Liver (tissue), 8 donors: ENCODE measurements at regions not wholly inside any gene's neighbourhood (a gene's known extent, or its start where the extent isn't known, plus 50 kb on each side); places are given as distances from the start of the nearest gene placed in this dataset.
"Not testable (repeated sequence)": the region's sequence is repeated elsewhere in the genome, so short reads cannot be mapped to it uniquely, and the experiment has no call there.

Source experiments
- DNase-seq: peaks from one replicate; pipeline ENCODE4 v3.0.0-alpha.2; 2017; ENCODE audit warnings: low spot score
- H3K27ac ChIP-seq, 2 donors: one replicate each; pipeline ENCODE4 v1.7.0; 2013; ENCODE audit warnings: inconsistent platforms in 2 of 2, low read length in 2 of 2, control low read depth in 1 of 2, low read depth in 1 of 2, mild to moderate bottlenecking in 1 of 2
- H3K27me3 ChIP-seq, 4 donors: one replicate each; pipeline versions ENCODE4 v1.6.1 to v1.7.0; 2013; ENCODE audit warnings: low read length in 3 of 4, inconsistent platforms in 1 of 4, mild to moderate bottlenecking in 1 of 4, moderate library complexity in 1 of 4; ENCODE audit not compliant: control insufficient read depth in 4 of 4, insufficient read depth in 4 of 4
- H3K36me3 ChIP-seq, 4 donors: one replicate each; pipeline versions ENCODE4 v1.6.1 to v1.7.0; 2013; ENCODE audit warnings: low read length in 3 of 4, mild to moderate bottlenecking in 3 of 4, low read depth in 1 of 4, moderate library complexity in 1 of 4; ENCODE audit not compliant: control insufficient read depth in 4 of 4, insufficient read depth in 3 of 4
- H3K4me1 ChIP-seq, 4 donors: one replicate each; pipeline versions ENCODE4 v1.6.1 to v1.7.0; 2013; ENCODE audit warnings: low read length in 3 of 4, mild to moderate bottlenecking in 3 of 4, moderate library complexity in 1 of 4; ENCODE audit not compliant: control insufficient read depth in 4 of 4, insufficient read depth in 4 of 4
- H3K4me3 ChIP-seq, 3 donors: one replicate each; pipeline versions ENCODE4 v1.6.1 to v1.7.0; 2013; ENCODE audit warnings: low read length in 3 of 3, control low read depth in 1 of 3, low read depth in 1 of 3, mild to moderate bottlenecking in 1 of 3
- H3K9ac ChIP-seq, 2 donors: one replicate each; pipeline ENCODE4 v1.7.0; 2013; ENCODE audit warnings: low read length in 2 of 2, mild to moderate bottlenecking in 2 of 2, moderate library complexity in 2 of 2, control low read depth in 1 of 2, low read depth in 1 of 2
- H3K9me3 ChIP-seq, 4 donors: one replicate each; pipeline versions ENCODE4 v1.6.1 to v1.7.0; 2013; ENCODE audit warnings: low read length in 3 of 4; ENCODE audit not compliant: control insufficient read depth in 4 of 4
- CTCF ChIP-seq: fragments of 150-350 bp; IDR thresholded peaks from 2 replicates; pipeline ENCODE4 v1.5.1; 2017; ENCODE audit warnings: improper control_type of control experiment, low read depth, low read length; ENCODE audit not compliant: missing input control
- JUND ChIP-seq, 2 donors: IDR thresholded peaks; 2 replicates each; pipeline ENCODE4 v1.6.1; 2016; ENCODE audit warnings: antibody characterized with exemption in 2 of 2
- NR2F2 ChIP-seq: IDR thresholded peaks from 2 replicates; pipeline ENCODE4 v1.6.1; 2016; ENCODE audit warnings: antibody characterized with exemption
- RAD21 ChIP-seq, 2 donors: IDR thresholded peaks; 2 replicates each; pipeline ENCODE4 v1.6.1; 2016; ENCODE audit warnings: antibody characterized with exemption in 2 of 2, mild to moderate bottlenecking in 2 of 2
- REST ChIP-seq: IDR thresholded peaks from 2 replicates; pipeline ENCODE4 v1.6.1; 2016; ENCODE audit warnings: antibody characterized with exemption, mild to moderate bottlenecking
- YY1 ChIP-seq: IDR thresholded peaks from 2 replicates; pipeline ENCODE4 v1.6.1; 2016; ENCODE audit warnings: antibody characterized with exemption, mild to moderate bottlenecking
- WGBS: extraction: QIAGEN DNeasy Blood & Tissue Kit; methylation state at CpG from one replicate; pipeline ENCODE4 v1.1.7; 2013; 5-methylcytosine and 5-hydroxymethylcytosine counted together
- donor health status: healthy.
- donor health status: healthy.
- donor health status: healthy.
- donor health status: healthy.
- donor health status: healthy.

GRCh38 chr3:109413049-109413448 is 75.7 kb upstream of the DPPA4 start (continued):
- no peak for TF ChIP-seq JUND (IDR thresholded peaks at IDR 0.05)

GRCh38 chr3:109411547-109411946 is 74.2 kb upstream of the DPPA4 start:
- H3K27me3 ChIP-seq = no peaks in the 10 kb centered on the region
- H3K4me3 ChIP-seq = no peak overlapping the region
- no peaks in the 10 kb centered on the region for H3K4me1 ChIP-seq
- no peak for TF ChIP-seq CTCF
- DNase-seq = no peak
- H3K9ac ChIP-seq = no peak overlapping the region
- WGBS = 90% methylated on average over 3 of the region's 3 CpGs
- H3K36me3 ChIP-seq = no peaks in the 10 kb centered on the region
- no peaks in the 10 kb centered on the region for H3K9me3 ChIP-seq
- no peak overlapping the region for H3K27ac ChIP-seq

GRCh38 chr3:109396806-109397205 is 59.5 kb upstream of the DPPA4 start:
- TF ChIP-seq YY1 = no peak
- H3K27ac ChIP-seq = no peak overlapping the region
- WGBS = 93% methylated on average over 3 of the region's 3 CpGs
- no peak overlapping the region for H3K9ac ChIP-seq
- H3K36me3 ChIP-seq = no peaks in the 10 kb centered on the region
- no peaks in the 10 kb centered on the region for H3K27me3 ChIP-seq
- DNase-seq = no peak
- no peaks in the 10 kb centered on the region for H3K9me3 ChIP-seq
- no peak overlapping the region for H3K4me3 ChIP-seq
- peaks cover 0 to 3% (median 0%) of the 10 kb centered on the region in 4 donors for H3K4me1 ChIP-seq

GRCh38 chr3:109393728-109394127 is 56.4 kb upstream of the DPPA4 start:
- WGBS = 89% methylated on average over 10 of the region's 10 CpGs
- H3K4me3 ChIP-seq, H3K9ac ChIP-seq, H3K4me1 ChIP-seq, H3K9me3 ChIP-seq, DNase-seq, H3K27ac ChIP-seq, H3K27me3 ChIP-seq, H3K36me3 ChIP-seq: not testable (repeated sequence)

GRCh38 chr3:109392293-109392692 is 54.9 kb upstream of the DPPA4 start:
- Histone ChIP-seq H3K9me3 (no peaks in the 10 kb centered on the region), H3K9ac (no peak overlapping the region), H3K4me3 (no peak overlapping the region), H3K36me3 (no peaks in the 10 kb centered on the region), H3K27ac (no peak overlapping the region), H3K4me1 (peaks cover 0 to 3% (median 0%) of the 10 kb centered on the region in 4 donors), H3K27me3 (no peaks in the 10 kb centered on the region)
- no peak for DNase-seq
- WGBS = 89% methylated on average over 3 of the region's 3 CpGs
- no peak for TF ChIP-seq REST
- no peak for TF ChIP-seq NR2F2
- TF ChIP-seq RAD21 (IDR thresholded peaks at IDR 0.05) = no peak
